ENCODE measurements at regions not wholly inside any gene's neighbourhood (a gene's known extent, or its start where the extent isn't known, plus 50 kb on each side); places are given as distances from the start of the nearest gene placed in this dataset.

DNA sequence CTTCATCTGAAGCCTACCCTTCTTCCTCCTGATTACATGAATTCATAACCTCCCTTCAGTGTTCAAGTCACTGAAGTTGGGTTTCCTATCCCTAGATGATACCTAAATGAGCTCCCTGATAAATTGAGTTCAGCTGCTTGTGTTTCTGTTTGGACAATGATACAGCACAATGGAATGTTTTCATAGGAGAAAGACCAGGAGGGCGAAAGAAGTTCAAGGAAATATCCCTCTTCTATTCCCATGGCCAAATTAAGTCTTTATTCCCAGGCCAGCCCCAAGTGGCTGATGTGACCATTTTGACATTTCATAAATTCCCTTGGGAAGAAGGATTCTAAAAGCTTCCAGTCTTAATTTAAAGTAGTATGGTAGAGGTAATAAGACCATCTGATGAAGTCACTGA is 555.8 kb upstream of the CLINT1 start:
- no peak overlapping the region for H3K27ac Mint-ChIP-seq
- no peak for DNase-seq
- Histone ChIP-seq H3K36me3 (ENCODE audit: control insufficient read depth, insufficient read depth, low read length) (no peaks in the 10 kb centered on the region), H3K9me3 (ENCODE audit: control insufficient read depth, low read length) (no peaks in the 10 kb centered on the region), H3K27ac (ENCODE audit: low read depth, low read length) (no peak overlapping the region), H3K4me3 (ENCODE audit: low read length) (no peak overlapping the region), H3K9ac (ENCODE audit: extremely low read depth, low read length, poor library complexity, severe bottlenecking) (no peak overlapping the region), H3K27me3 (ENCODE audit: control insufficient read depth, insufficient read depth, low read length, poor library complexity, severe bottlenecking) (no peaks in the 10 kb centered on the region), H3K4me1 (ENCODE audit: control insufficient read depth, insufficient read depth, low read length) (no peaks in the 10 kb centered on the region)
- H3K9me3 Mint-ChIP-seq = peaks cover 3% of the 10 kb centered on the region
- H3K27me3 Mint-ChIP-seq (ENCODE audit: insufficient read depth) = no peaks in the 10 kb centered on the region
- no peak overlapping the region for H3K4me3 Mint-ChIP-seq
- no peaks in the 10 kb centered on the region for H3K4me1 Mint-ChIP-seq
- H3K36me3 Mint-ChIP-seq (ENCODE audit: low read depth) = no peaks in the 10 kb centered on the region
- WGBS, 2 experiments (ENCODE audit: insufficient coverage in 1 of 2, insufficient read length in 1 of 2) = 94% methylated on average over 1 of the region's 1 CpG; no CpG with 5 or more reads in 1 of the 2 experiments
- TF ChIP-seq, protein P1, sequence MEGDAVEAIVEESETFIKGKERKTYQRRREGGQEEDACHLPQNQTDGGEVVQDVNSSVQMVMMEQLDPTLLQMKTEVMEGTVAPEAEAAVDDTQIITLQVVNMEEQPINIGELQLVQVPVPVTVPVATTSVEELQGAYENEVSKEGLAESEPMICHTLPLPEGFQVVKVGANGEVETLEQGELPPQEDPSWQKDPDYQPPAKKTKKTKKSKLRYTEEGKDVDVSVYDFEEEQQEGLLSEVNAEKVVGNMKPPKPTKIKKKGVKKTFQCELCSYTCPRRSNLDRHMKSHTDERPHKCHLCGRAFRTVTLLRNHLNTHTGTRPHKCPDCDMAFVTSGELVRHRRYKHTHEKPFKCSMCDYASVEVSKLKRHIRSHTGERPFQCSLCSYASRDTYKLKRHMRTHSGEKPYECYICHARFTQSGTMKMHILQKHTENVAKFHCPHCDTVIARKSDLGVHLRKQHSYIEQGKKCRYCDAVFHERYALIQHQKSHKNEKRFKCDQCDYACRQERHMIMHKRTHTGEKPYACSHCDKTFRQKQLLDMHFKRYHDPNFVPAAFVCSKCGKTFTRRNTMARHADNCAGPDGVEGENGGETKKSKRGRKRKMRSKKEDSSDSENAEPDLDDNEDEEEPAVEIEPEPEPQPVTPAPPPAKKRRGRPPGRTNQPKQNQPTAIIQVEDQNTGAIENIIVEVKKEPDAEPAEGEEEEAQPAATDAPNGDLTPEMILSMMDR (conservative IDR thresholded peaks at IDR 0.05) = no peak

- Histone ChIP-seq H3K9me3 (ENCODE audit: control insufficient read depth, low read length) (no peaks in the 10 kb centered on the region), H3K27me3 (ENCODE audit: control insufficient read depth, insufficient read depth, low read length, poor library complexity, severe bottlenecking) (no peaks in the 10 kb centered on the region), H3K9ac (ENCODE audit: extremely low read depth, low read length, poor library complexity, severe bottlenecking) (no peak overlapping the region), H3K4me3 (ENCODE audit: low read length) (no peak overlapping the region), H3K27ac (ENCODE audit: low read depth, low read length) (no peak overlapping the region), H3K36me3 (ENCODE audit: control insufficient read depth, insufficient read depth, low read length) (no peaks in the 10 kb centered on the region), H3K4me1 (ENCODE audit: control insufficient read depth, insufficient read depth, low read length) (no peaks in the 10 kb centered on the region)
- Mint-ChIP-seq H3K27me3 (ENCODE audit: insufficient read depth) (no peaks in the 10 kb centered on the region), H3K27ac (no peak overlapping the region), H3K36me3 (ENCODE audit: low read depth) (no peaks in the 10 kb centered on the region), H3K4me3 (no peak overlapping the region), H3K4me1 (no peaks in the 10 kb centered on the region), H3K9me3 (peaks cover 3% of the 10 kb centered on the region)
- TF ChIP-seq, protein P1 (conservative IDR thresholded peaks at IDR 0.05) = no peak
- DNase-seq = no peak
- WGBS, 2 experiments (ENCODE audit: insufficient coverage in 1 of 2, insufficient read length in 1 of 2) = 88% methylated on average over 3 of the region's 3 CpGs
These were observed 555.4 kb upstream of the CLINT1 start for GRCh38 chr5:158414333-158414762.

- Mint-ChIP-seq H3K27ac (no peak overlapping the region), H3K4me1 (no peaks in the 10 kb centered on the region), H3K4me3 (no peak overlapping the region), H3K9me3 (no peaks in the 10 kb centered on the region), H3K36me3 (ENCODE audit: low read depth) (no peaks in the 10 kb centered on the region), H3K27me3 (ENCODE audit: insufficient read depth) (no peaks in the 10 kb centered on the region)
- no peak for DNase-seq
- TF ChIP-seq, protein P1 (conservative IDR thresholded peaks at IDR 0.05) = no peak
- H3K9ac ChIP-seq (ENCODE audit: extremely low read depth, low read length, poor library complexity, severe bottlenecking) = no peak overlapping the region
- no peak overlapping the region for H3K4me3 ChIP-seq (ENCODE audit: low read length)
- no peaks in the 10 kb centered on the region for H3K4me1 ChIP-seq (ENCODE audit: control insufficient read depth, insufficient read depth, low read length)
- H3K36me3 ChIP-seq (ENCODE audit: control insufficient read depth, insufficient read depth, low read length) = no peaks in the 10 kb centered on the region
- 83 to 100% methylated on average over 1 to 2 of the region's 4 CpGs for WGBS, 2 experiments (ENCODE audit: insufficient coverage in 1 of 2, insufficient read length in 1 of 2)
- H3K27ac ChIP-seq (ENCODE audit: low read depth, low read length) = no peak overlapping the region
- no peaks in the 10 kb centered on the region for H3K27me3 ChIP-seq (ENCODE audit: control insufficient read depth, insufficient read depth, low read length, poor library complexity, severe bottlenecking)
- H3K9me3 ChIP-seq (ENCODE audit: control insufficient read depth, low read length) = no peaks in the 10 kb centered on the region
These were observed 554.3 kb upstream of the CLINT1 start for GRCh38 chr5:158413122-158413680.

All from endodermal cell (in vitro differentiated cells).